B cell (primary cell): ENCODE measurements at regions not wholly inside any gene's neighbourhood (a gene's known extent, or its start where the extent isn't known, plus 50 kb on each side); places are given as distances from the start of the nearest gene placed in this dataset.

ENCODE experiments used
- CTCF ChIP-seq: fragments of 200-600 bp; IDR thresholded peaks from one replicate; pipeline ENCODE4 v1.8.0; 2022; ENCODE audit warnings: antibody characterized with exemption, mild to moderate bottlenecking
- EZH2 ChIP-seq: IDR thresholded peaks from 2 replicates; pipeline ENCODE4 v1.6.1; 2012; ENCODE audit warnings: borderline replicate concordance, low read depth, mild to moderate bottlenecking, moderate library complexity, low read length; ENCODE audit not compliant: insufficient read depth, poor library complexity, severe bottlenecking

GRCh38 chr16:86991679-86992078, 325.5 kb downstream of the C16orf95 start:
- no peak for TF ChIP-seq CTCF
- no peak for TF ChIP-seq EZH2
